NCI-H2171 treated with DMSO at 0.1 percent for 48 hours (cell line): ENCODE measurements at regions not wholly inside any gene's neighbourhood (a gene's known extent, or its start where the extent isn't known, plus 50 kb on each side); places are given as distances from the start of the nearest gene placed in this dataset.
"Not testable (repeated sequence)": the region's sequence is repeated elsewhere in the genome, so short reads cannot be mapped to it uniquely, and the experiment has no call there.

Source experiments
- DNase-seq: peaks from one replicate; lab custom pipeline; 2025; lab: John Stamatoyannopoulos, UW

- DNase-seq: not testable (repeated sequence)
These were observed 192.0 kb upstream of the MEIS1 start for GRCh38 chr2:66242888-66243287.

- no peak for DNase-seq
These were observed 192.7 kb upstream of the MEIS1 start for GRCh38 chr2:66242099-66242789.

- DNase-seq: no peak
These were observed 194.6 kb upstream of the MEIS1 start for GRCh38 chr2:66240286-66240685.

- DNase-seq: no peak
These were observed 195.3 kb upstream of the MEIS1 start for GRCh38 chr2:66239655-66240054.

- DNase-seq: peak; percentile 49
These were observed 197.0 kb upstream of the MEIS1 start for GRCh38 chr2:66237803-66238379.

- no peak for DNase-seq
These were observed 197.8 kb upstream of the MEIS1 start for GRCh38 chr2:66236816-66237802.

- no peak for DNase-seq
These were observed 198.7 kb upstream of the MEIS1 start for GRCh38 chr2:66236067-66236685.

- DNase-seq: no peak
These were observed 199.5 kb upstream of the MEIS1 start for GRCh38 chr2:66235428-66235827.

GRCh38 chr2:66233981-66234380 lies 200.9 kb upstream of the MEIS1 start:
- no peak for DNase-seq

- no peak for DNase-seq
These were observed 206.8 kb upstream of the MEIS1 start for GRCh38 chr2:66228128-66228547.

- no peak for DNase-seq
These were observed 217.8 kb upstream of the MEIS1 start for GRCh38 chr2:66217039-66217585.

- no peak for DNase-seq
These were observed 222.2 kb upstream of the MEIS1 start for GRCh38 chr2:66212749-66213148.

- DNase-seq: no peak
These were observed 232.3 kb upstream of the MEIS1 start for GRCh38 chr2:66202586-66202985.

GRCh38 chr2:66201242-66201641 lies 233.7 kb upstream of the MEIS1 start:
- DNase-seq: no peak

- no peak for DNase-seq
These were observed 236.1 kb upstream of the MEIS1 start for GRCh38 chr2:66198873-66199272.

GRCh38 chr2:66192888-66193287 lies 242.0 kb upstream of the MEIS1 start:
- no peak for DNase-seq

GRCh38 chr2:66191311-66191710 lies 243.6 kb upstream of the MEIS1 start:
- no peak for DNase-seq

GRCh38 chr2:66189553-66189952 lies 245.4 kb upstream of the MEIS1 start:
- no peak for DNase-seq

GRCh38 chr2:66186537-66186936 lies 248.4 kb upstream of the MEIS1 start:
- no peak for DNase-seq

GRCh38 chr2:66185497-66186054 lies 249.3 kb upstream of the MEIS1 start:
- DNase-seq: no peak

- not testable (repeated sequence) for DNase-seq
These were observed 257.7 kb upstream of the MEIS1 start for GRCh38 chr2:66177128-66177796.
